Lower leg skin (tissue), 3 donors: ENCODE measurements at regions not wholly inside any gene's neighbourhood (a gene's known extent, or its start where the extent isn't known, plus 50 kb on each side); places are given as distances from the start of the nearest gene placed in this dataset.
"Not testable (repeated sequence)": the region's sequence is repeated elsewhere in the genome, so short reads cannot be mapped to it uniquely, and the experiment has no call there.

Experiments used
- POLR2A ChIP-seq, 2 donors: fragments of 450-650 bp; IDR thresholded peaks; one replicate each; pipeline ENCODE4 v1.6.1; 2016 to 2017; ENCODE audit warnings: antibody characterized with exemption in 2 of 2, mild to moderate bottlenecking in 1 of 2, moderate library complexity in 1 of 2
- TF ChIP-seq, protein P1 (sequence below), 3 donors: fragments of 450-650 bp; IDR thresholded peaks; one replicate each; pipeline ENCODE4 v1.5.1; 2016; ENCODE audit warnings: antibody characterized with exemption in 3 of 3, mild to moderate bottlenecking in 3 of 3, moderate library complexity in 2 of 3

DNA sequence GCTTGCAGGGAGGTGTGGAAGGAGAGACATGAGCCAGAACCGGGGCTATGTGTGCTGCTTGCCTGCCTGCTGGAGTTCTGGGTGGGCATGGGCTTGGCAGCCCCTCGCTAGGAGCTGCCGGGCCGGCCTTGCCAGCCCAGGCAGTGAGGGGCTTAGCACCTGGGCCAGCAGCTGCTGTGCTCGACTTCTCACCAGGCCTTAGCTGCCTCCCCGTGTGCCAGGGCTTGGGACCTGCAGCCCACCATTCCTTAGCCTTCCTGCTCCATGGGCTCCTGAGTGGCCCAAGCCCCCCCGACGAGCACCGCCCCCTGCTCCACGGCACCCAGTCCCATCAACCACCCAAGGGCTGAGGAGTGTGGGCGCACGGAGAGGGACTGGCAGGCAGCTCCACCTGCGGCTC lies 111.3 kb downstream of the OTOP1 start:
- TF ChIP-seq, protein P1, sequence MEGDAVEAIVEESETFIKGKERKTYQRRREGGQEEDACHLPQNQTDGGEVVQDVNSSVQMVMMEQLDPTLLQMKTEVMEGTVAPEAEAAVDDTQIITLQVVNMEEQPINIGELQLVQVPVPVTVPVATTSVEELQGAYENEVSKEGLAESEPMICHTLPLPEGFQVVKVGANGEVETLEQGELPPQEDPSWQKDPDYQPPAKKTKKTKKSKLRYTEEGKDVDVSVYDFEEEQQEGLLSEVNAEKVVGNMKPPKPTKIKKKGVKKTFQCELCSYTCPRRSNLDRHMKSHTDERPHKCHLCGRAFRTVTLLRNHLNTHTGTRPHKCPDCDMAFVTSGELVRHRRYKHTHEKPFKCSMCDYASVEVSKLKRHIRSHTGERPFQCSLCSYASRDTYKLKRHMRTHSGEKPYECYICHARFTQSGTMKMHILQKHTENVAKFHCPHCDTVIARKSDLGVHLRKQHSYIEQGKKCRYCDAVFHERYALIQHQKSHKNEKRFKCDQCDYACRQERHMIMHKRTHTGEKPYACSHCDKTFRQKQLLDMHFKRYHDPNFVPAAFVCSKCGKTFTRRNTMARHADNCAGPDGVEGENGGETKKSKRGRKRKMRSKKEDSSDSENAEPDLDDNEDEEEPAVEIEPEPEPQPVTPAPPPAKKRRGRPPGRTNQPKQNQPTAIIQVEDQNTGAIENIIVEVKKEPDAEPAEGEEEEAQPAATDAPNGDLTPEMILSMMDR (IDR thresholded peaks at IDR 0.05) = not testable (repeated sequence)
- not testable (repeated sequence) for TF ChIP-seq POLR2A (IDR thresholded peaks at IDR 0.05)
